Astrocyte of the spinal cord (primary cell): ENCODE measurements at regions not wholly inside any gene's neighbourhood (a gene's known extent, or its start where the extent isn't known, plus 50 kb on each side); places are given as distances from the start of the nearest gene placed in this dataset.

Experiments used
- DNase-seq: peaks from one replicate; pipeline ENCODE4 v3.0.0; 2011; ENCODE audit warnings: low read depth, low spot score
- H3K4me3 ChIP-seq: 2 replicates; pipeline ENCODE4 v1.5.1; 2011; ENCODE audit warnings: low read depth, mild to moderate bottlenecking, low read length, moderate library complexity
- in situ Hi-C: cut with HindIII; loops from 2 replicates; pipeline ENCODE4 v1.10.0; 2017; ENCODE audit warnings: low sequenced_read_pairs
- TF ChIP-seq, protein P1 (sequence below): IDR thresholded peaks from 2 replicates; pipeline ENCODE4 v1.5.1; 2012; ENCODE audit warnings: low read depth, mild to moderate bottlenecking, low read length, inconsistent platforms

DNA sequence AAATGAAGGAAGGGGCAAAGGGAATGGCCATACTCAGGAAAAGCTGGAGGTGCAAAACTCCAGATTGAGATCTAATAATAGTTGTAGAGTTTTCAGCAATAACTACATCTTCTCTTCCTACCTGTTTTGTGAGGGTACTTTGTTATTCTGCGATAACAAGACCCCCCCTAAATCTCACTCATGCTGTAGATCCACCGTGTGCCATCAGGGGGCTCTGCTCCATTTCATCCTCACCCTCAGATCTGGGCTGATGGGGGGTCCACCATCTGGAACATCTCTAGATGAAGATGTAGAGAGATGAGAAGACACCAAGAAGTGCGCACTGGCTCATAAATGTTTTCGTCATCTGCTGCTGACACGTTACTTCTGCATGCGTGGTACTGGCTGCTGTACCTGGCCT, 135.9 kb upstream of the KIRREL3 start:
- H3K4me3 ChIP-seq = no peak overlapping the region
- TF ChIP-seq, protein P1, sequence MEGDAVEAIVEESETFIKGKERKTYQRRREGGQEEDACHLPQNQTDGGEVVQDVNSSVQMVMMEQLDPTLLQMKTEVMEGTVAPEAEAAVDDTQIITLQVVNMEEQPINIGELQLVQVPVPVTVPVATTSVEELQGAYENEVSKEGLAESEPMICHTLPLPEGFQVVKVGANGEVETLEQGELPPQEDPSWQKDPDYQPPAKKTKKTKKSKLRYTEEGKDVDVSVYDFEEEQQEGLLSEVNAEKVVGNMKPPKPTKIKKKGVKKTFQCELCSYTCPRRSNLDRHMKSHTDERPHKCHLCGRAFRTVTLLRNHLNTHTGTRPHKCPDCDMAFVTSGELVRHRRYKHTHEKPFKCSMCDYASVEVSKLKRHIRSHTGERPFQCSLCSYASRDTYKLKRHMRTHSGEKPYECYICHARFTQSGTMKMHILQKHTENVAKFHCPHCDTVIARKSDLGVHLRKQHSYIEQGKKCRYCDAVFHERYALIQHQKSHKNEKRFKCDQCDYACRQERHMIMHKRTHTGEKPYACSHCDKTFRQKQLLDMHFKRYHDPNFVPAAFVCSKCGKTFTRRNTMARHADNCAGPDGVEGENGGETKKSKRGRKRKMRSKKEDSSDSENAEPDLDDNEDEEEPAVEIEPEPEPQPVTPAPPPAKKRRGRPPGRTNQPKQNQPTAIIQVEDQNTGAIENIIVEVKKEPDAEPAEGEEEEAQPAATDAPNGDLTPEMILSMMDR = no peak

DNA sequence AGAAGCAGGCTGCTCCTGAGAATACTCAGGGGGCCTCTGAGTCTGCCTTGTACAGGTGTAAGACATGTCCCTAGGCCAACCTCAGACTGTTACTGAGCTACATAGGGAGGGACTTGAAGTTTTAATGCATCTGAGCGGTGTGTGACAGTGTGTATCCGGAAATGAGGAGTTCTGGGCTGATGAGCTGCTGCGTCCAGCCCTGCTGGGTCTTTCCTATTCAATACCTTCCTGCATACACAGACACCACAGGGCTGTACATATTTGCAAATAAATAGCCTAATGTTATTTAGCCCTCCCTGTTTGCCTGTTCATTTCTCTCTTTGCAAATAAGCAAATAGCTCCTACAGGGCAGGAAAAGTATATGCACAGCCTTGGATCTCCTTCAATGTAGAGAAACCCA, 134.7 kb upstream of the KIRREL3 start:
- H3K4me3 ChIP-seq = no peak overlapping the region
- TF ChIP-seq, protein P1 = no peak
- DNase-seq = no peak
- in situ Hi-C loops = no loop called here

More for the DNA sequence above, 135.9 kb upstream of the KIRREL3 start:
- no peak for DNase-seq
- in situ Hi-C loops = no loop called here

DNA sequence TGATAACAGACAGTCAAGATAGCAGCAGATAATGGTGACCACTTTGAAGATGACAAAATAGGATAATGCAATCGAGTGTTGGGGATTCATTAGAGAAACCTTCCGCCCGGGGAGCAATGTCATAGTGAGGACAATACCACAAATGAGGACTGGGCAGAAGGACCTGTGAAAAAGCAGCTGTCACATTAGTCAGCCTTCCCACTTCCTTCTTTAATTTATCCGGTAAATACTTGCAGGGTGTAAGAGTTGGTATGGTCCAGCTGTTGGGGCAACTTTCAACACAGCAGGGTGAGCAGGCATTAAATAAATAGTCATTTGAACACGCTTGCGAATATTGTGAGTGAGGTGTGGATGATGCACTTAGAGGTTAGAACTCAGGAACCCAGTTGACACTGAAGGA, 132.5 kb upstream of the KIRREL3 start:
- H3K4me3 ChIP-seq = no peak overlapping the region
- DNase-seq = no peak
- TF ChIP-seq, protein P1 = no peak
- in situ Hi-C loops = no loop called here

DNA sequence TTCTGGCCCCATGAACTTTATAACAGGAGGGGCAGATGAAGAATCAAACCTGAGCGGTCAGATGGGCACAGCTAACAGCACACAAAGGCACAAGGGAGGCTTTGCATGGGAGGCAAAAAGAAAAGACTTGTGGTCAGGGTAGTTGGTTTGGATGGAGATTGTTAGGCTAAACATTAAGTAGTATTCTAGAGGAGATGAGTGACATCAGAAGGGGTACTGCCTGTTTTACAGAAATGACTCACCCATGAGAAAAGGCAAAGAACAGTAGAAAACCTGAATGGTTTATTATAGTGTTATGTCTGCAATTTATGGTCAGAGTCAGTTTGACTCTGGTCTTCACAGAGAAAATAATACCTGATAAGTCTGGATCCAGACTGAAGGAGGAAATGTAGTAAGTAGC, 129.8 kb upstream of the KIRREL3 start:
- in situ Hi-C loops = no loop called here
- TF ChIP-seq, protein P1 = no peak

DNA sequence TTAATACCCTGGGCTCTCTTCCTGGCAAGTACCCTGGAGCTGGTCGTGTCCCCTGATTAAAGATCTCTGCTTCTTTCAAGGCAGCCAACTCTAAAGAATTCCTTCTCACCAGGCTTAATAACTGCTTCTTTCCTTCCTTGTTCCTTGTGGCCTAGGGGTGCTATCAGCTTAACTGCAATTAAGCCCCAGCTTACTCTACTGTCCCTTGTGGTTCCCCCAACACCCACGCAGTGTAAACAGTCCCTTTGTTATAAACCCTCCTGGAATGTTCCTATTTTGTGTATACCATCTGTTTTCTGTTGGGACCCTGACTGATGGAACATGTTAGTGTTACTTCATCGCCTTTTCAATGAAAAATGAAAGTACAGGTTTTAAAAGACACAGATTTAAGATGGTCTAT, 126.4 kb upstream of the KIRREL3 start:
- H3K4me3 ChIP-seq = no peak overlapping the region
- in situ Hi-C loops = no loop called here

More for the DNA sequence above, 129.8 kb upstream of the KIRREL3 start:
- no peak overlapping the region for H3K4me3 ChIP-seq
- DNase-seq = no peak

DNA sequence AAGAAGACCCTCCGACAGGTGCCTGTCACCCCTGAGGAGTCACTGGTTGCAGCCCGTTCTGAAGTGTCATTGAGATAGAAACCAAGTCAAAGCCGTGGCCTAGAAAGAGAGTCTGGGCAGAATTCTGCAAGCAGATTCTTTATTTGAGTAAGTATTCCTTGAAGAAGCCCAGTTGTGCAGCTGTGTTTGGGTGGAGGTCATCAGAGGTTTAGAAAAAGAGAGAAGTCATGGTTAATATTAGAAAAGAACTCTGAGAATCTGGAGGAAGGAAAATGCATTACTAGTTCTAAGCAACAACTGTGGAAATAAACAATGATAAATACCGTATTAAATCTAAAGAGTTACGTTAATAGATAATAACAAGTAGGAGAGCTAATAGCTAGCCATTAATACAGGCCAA, 118.8 kb upstream of the KIRREL3 start:
- TF ChIP-seq, protein P1 = no peak
- DNase-seq = no peak
- in situ Hi-C loops = no loop called here
- no peak overlapping the region for H3K4me3 ChIP-seq

More for the DNA sequence above, 126.4 kb upstream of the KIRREL3 start:
- TF ChIP-seq, protein P1 = no peak
- DNase-seq = no peak

DNA sequence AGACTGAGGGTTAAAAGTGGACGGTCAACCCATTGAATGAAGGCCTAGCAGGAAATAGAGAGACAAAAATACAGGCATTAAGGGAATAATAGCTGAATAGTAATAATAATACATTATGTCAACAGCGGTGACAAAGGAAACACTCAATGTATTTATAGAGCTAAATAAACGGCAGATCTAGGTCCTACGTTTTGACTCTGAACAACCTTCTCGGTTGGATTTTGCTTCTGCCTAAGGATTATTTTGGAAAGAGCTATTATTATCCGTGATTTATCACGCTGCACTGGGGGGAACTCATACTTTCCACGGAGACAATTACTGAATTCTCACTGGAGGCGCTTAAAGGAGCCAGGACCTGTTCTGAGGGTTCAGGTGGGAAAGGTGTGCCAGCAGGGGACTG, 118.2 kb upstream of the KIRREL3 start:
- no peak for DNase-seq
- no peak overlapping the region for H3K4me3 ChIP-seq
- in situ Hi-C loops = no loop called here
- TF ChIP-seq, protein P1 = no peak
